H9 (cell line): ENCODE measurements at regions not wholly inside any gene's neighbourhood (a gene's known extent, or its start where the extent isn't known, plus 50 kb on each side); places are given as distances from the start of the nearest gene placed in this dataset.

Experiments
- DNase-seq: peaks from one replicate; pipeline ENCODE4 v3.0.0-alpha.2; 2017
- H2AFZ ChIP-seq: one replicate; pipeline ENCODE4 v1.6.1; 2013; ENCODE audit warnings: mild to moderate bottlenecking, low read length, control low read depth, moderate library complexity
- H2AK5ac ChIP-seq: 2 replicates; pipeline ENCODE4 v1.6.1; 2013; ENCODE audit warnings: low read length, control low read depth, mixed read lengths; ENCODE audit not compliant: insufficient read length
- H2BK120ac ChIP-seq: one replicate; pipeline ENCODE4 v1.6.1; 2013; ENCODE audit warnings: low read depth, mild to moderate bottlenecking, low read length, control low read depth, inconsistent platforms; ENCODE audit not compliant: poor library complexity, severe bottlenecking
- H2BK12ac ChIP-seq: 2 replicates; pipeline ENCODE4 v1.6.1; 2013; ENCODE audit warnings: low read length, control low read depth, mixed read lengths, low read depth; ENCODE audit not compliant: insufficient read length
- H2BK15ac ChIP-seq: 2 replicates; pipeline ENCODE4 v1.6.1; 2013; ENCODE audit warnings: low read depth, low read length, control low read depth
- H2BK20ac ChIP-seq: one replicate; pipeline ENCODE4 v1.6.1; 2013; ENCODE audit warnings: low read depth, mild to moderate bottlenecking, low read length, control low read depth, inconsistent platforms; ENCODE audit not compliant: poor library complexity, severe bottlenecking
- H2BK5ac ChIP-seq: 2 replicates; pipeline ENCODE4 v1.6.1; 2013; ENCODE audit warnings: low read length, control low read depth, mixed read lengths; ENCODE audit not compliant: insufficient read length
- H3K14ac ChIP-seq: 2 replicates; pipeline ENCODE4 v1.6.1; 2013; ENCODE audit warnings: low read length, control low read depth; ENCODE audit not compliant: insufficient read depth
- H3K18ac ChIP-seq: 2 replicates; pipeline ENCODE4 v1.6.1; 2013; ENCODE audit warnings: low read depth, mild to moderate bottlenecking, mixed read lengths, low read length, control low read depth; ENCODE audit not compliant: insufficient read length
- H3K23ac ChIP-seq: 2 replicates; pipeline ENCODE4 v1.6.1; 2013; ENCODE audit warnings: low read length, control low read depth, mixed read lengths, low read depth; ENCODE audit not compliant: insufficient read length
- H3K23me2 ChIP-seq: 2 replicates; pipeline ENCODE4 v1.6.1; 2013; ENCODE audit warnings: low read depth, mild to moderate bottlenecking, mixed read lengths, low read length, control low read depth; ENCODE audit not compliant: insufficient read length, poor library complexity, severe bottlenecking
- H3K27ac ChIP-seq: 2 replicates; pipeline ENCODE4 v1.5.1; 2013; ENCODE audit warnings: low read length, control low read depth, mixed read lengths, low read depth; ENCODE audit not compliant: insufficient read length
- H3K27me3 ChIP-seq: 2 replicates; pipeline ENCODE4 v1.6.1; 2013; ENCODE audit warnings: low read length, control low read depth, inconsistent platforms; ENCODE audit not compliant: insufficient read depth
- H3K4ac ChIP-seq: 2 replicates; pipeline ENCODE4 v1.6.1; 2013; ENCODE audit warnings: low read depth, mild to moderate bottlenecking, control low read depth, inconsistent platforms, low read length, moderate library complexity
- H3K4me1 ChIP-seq: 2 replicates; pipeline ENCODE4 v1.6.1; 2013; ENCODE audit warnings: low read length, control low read depth, inconsistent platforms; ENCODE audit not compliant: insufficient read depth
- H3K4me2 ChIP-seq: 2 replicates; pipeline ENCODE4 v1.6.1; 2013; ENCODE audit warnings: low read length, control low read depth, mixed read lengths; ENCODE audit not compliant: insufficient read length, insufficient read depth
- H3K56ac ChIP-seq: 2 replicates; pipeline ENCODE4 v1.6.1; 2013; ENCODE audit warnings: low read depth, mild to moderate bottlenecking, mixed read lengths, low read length, control low read depth; ENCODE audit not compliant: insufficient read length
- H3K79me1 ChIP-seq: 2 replicates; pipeline ENCODE4 v1.6.1; 2013; ENCODE audit warnings: low read depth, mild to moderate bottlenecking, moderate library complexity, low read length, control low read depth, inconsistent platforms; ENCODE audit not compliant: insufficient read depth, poor library complexity, severe bottlenecking
- H3K79me2 ChIP-seq: 2 replicates; pipeline ENCODE4 v1.6.1; 2013; ENCODE audit warnings: low read length, control low read depth, inconsistent platforms; ENCODE audit not compliant: insufficient read depth
- H3K9ac ChIP-seq: 2 replicates; pipeline ENCODE4 v1.6.1; 2013; ENCODE audit warnings: low read length, control low read depth, mixed read lengths; ENCODE audit not compliant: insufficient read length; ENCODE audit errors: extremely low read depth
- H3K9me3 ChIP-seq: one replicate; pipeline ENCODE4 v1.6.1; 2013; ENCODE audit warnings: low read depth, low read length, inconsistent platforms; ENCODE audit not compliant: control insufficient read depth
- H3T11ph ChIP-seq: one replicate; pipeline ENCODE4 v1.6.1; 2013; ENCODE audit warnings: mild to moderate bottlenecking, low read length, control low read depth, inconsistent platforms
- H4K20me1 ChIP-seq: one replicate; pipeline ENCODE4 v1.6.1; 2013; ENCODE audit not compliant: control insufficient read depth, insufficient read length, insufficient read depth
- H4K5ac ChIP-seq: 2 replicates; pipeline ENCODE4 v1.6.1; 2013; ENCODE audit warnings: low read depth, mild to moderate bottlenecking, mixed read lengths, low read length, control low read depth; ENCODE audit not compliant: insufficient read length
- H4K8ac ChIP-seq: replicated peaks from 2 replicates; pipeline ENCODE4 v1.6.1; 2013; ENCODE audit warnings: low read length, control low read depth, mixed read lengths, low read depth; ENCODE audit not compliant: insufficient read length
- H4K91ac ChIP-seq: 2 replicates; pipeline ENCODE4 v1.6.1; 2013; ENCODE audit warnings: low read depth, mild to moderate bottlenecking, moderate library complexity, mixed read lengths, low read length, control low read depth; ENCODE audit not compliant: insufficient read length
- H3K27ac Mint-ChIP-seq, 3 experiments: 2 replicates in 2 of 3; 3 replicates in 1 of 3; pipeline ENCODE4 v1.8.0; 2020 to 2021; ENCODE audit warnings: mixed read lengths in 3 of 3, mild to moderate bottlenecking in 1 of 3, moderate library complexity in 1 of 3
- H3K27me3 Mint-ChIP-seq: 2 replicates; pipeline ENCODE4 v1.8.0; 2021; ENCODE audit warnings: low read depth, mild to moderate bottlenecking, moderate library complexity, mixed read lengths
- H3K36me3 Mint-ChIP-seq, 3 experiments: 2 replicates in 2 of 3; 3 replicates in 1 of 3; pipeline ENCODE4 v1.8.0; 2020 to 2021; ENCODE audit warnings: low read depth in 3 of 3, mixed read lengths in 3 of 3; ENCODE audit not compliant: insufficient read depth in 1 of 3
- H3K4me1 Mint-ChIP-seq, 2 experiments: 2 replicates each; pipeline ENCODE4 v1.8.0; 2020; ENCODE audit warnings: mixed read lengths in 2 of 2
- H3K4me3 Mint-ChIP-seq, 2 experiments: 2 replicates in 1 of 2; 3 replicates in 1 of 2; pipeline ENCODE4 v1.8.0; 2020 to 2021; ENCODE audit warnings: mild to moderate bottlenecking in 2 of 2, mixed read lengths in 2 of 2, moderate library complexity in 1 of 2
- H3K9me3 Mint-ChIP-seq, 2 experiments: 2 replicates in 1 of 2; 3 replicates in 1 of 2; pipeline ENCODE4 v1.8.0; 2020; ENCODE audit warnings: mild to moderate bottlenecking in 2 of 2, mixed read lengths in 2 of 2, moderate library complexity in 1 of 2
- CTCF ChIP-seq: fragments of 200-600 bp; sonication (generic); conservative IDR thresholded peaks from 3 replicates; pipeline ENCODE4 v1.8.0; 2021; ENCODE audit warnings: antibody characterized with exemption, mild to moderate bottlenecking
- WGBS: extraction: QIAGEN DNeasy Blood & Tissue Kit; methylation state at CpG from one replicate; pipeline ENCODE4 v1.1.7; 2013; ENCODE audit warnings: missing lambda C conversion rate, low lambda C conversion rate, mixed read lengths; ENCODE audit not compliant: insufficient read length; ENCODE audit errors: extremely low coverage; 5-methylcytosine and 5-hydroxymethylcytosine counted together

- H2BK12ac ChIP-seq = no peak overlapping the region
- H3K4me2 ChIP-seq = no peak overlapping the region
- no peaks in the 10 kb centered on the region for H3K79me2 ChIP-seq
- no peak for TF ChIP-seq CTCF
- H4K8ac ChIP-seq = no peak overlapping the region
- H3K36me3 Mint-ChIP-seq = no peaks in the 10 kb centered on the region
- no peak overlapping the region for H3K18ac ChIP-seq
- no peak overlapping the region for H2AK5ac ChIP-seq
- H3K27me3 Mint-ChIP-seq = no peaks in the 10 kb centered on the region
- H4K91ac ChIP-seq = no peak overlapping the region
- H2BK15ac ChIP-seq = no peak overlapping the region
- H4K20me1 ChIP-seq = no peaks in the 10 kb centered on the region
- no peak overlapping the region for H3K56ac ChIP-seq
- no peak overlapping the region for H3T11ph ChIP-seq
- no peak overlapping the region for H3K9ac ChIP-seq
- no peak overlapping the region for H3K23ac ChIP-seq
- no peak overlapping the region for H3K14ac ChIP-seq
- no peak overlapping the region for H3K4ac ChIP-seq
- H3K9me3 Mint-ChIP-seq = no peaks in the 10 kb centered on the region
- no peaks in the 10 kb centered on the region for H3K9me3 ChIP-seq
- H3K23me2 ChIP-seq = no peaks in the 10 kb centered on the region
- H2BK5ac ChIP-seq = no peak overlapping the region
- H3K27ac ChIP-seq = no peak overlapping the region
- H2BK20ac ChIP-seq = no peak overlapping the region
- peaks cover 7 to 8% of the 10 kb centered on the region in 2 experiments for H3K4me1 Mint-ChIP-seq
- no peaks in the 10 kb centered on the region for H3K27me3 ChIP-seq
- H3K79me1 ChIP-seq = no peaks in the 10 kb centered on the region
- H3K4me3 Mint-ChIP-seq = no peak overlapping the region
- no peak overlapping the region for H2AFZ ChIP-seq
- no peak overlapping the region for H2BK120ac ChIP-seq
- peak; percentile 33 for DNase-seq
- H4K5ac ChIP-seq = no peak overlapping the region
- no peaks in the 10 kb centered on the region for H3K4me1 ChIP-seq
- WGBS = no CpG with 5 or more reads among the region's 4 CpGs
- no peak overlapping the region; a peak in 1 of 7 replicates for H3K27ac Mint-ChIP-seq
These were observed 376.2 kb upstream of the MEIS1 start for GRCh38 chr2:66058675-66059074.
